HG03571 (cell line): ENCODE measurements at regions not wholly inside any gene's neighbourhood (a gene's known extent, or its start where the extent isn't known, plus 50 kb on each side); places are given as distances from the start of the nearest gene placed in this dataset.
"Not testable (repeated sequence)": the region's sequence is repeated elsewhere in the genome, so short reads cannot be mapped to it uniquely, and the experiment has no call there.

Experiments
- ATAC-seq: cut with Tn5 transposase; IDR thresholded peaks from one replicate; pipeline ENCODE4 v1.9.1; 2021; ENCODE audit not compliant: unreplicated experiment

GRCh38 chr6:144935181-144935580, 650.0 kb downstream of the UTRN start:
- ATAC-seq: no peak

GRCh38 chr6:144935661-144936060, 650.5 kb downstream of the UTRN start:
- no peak for ATAC-seq

- ATAC-seq: no peak
Observed at GRCh38 chr6:144936764-144937163, 651.6 kb downstream of the UTRN start.

GRCh38 chr6:144939921-144940320, 654.8 kb downstream of the UTRN start:
- no peak for ATAC-seq

GRCh38 chr6:144944106-144944505, 659.0 kb downstream of the UTRN start:
- no peak for ATAC-seq

GRCh38 chr6:144947398-144947976, 662.4 kb downstream of the UTRN start:
- no peak for ATAC-seq

- no peak for ATAC-seq
Observed at GRCh38 chr6:144951730-144952437, 666.7 kb downstream of the UTRN start.

GRCh38 chr6:144952456-144953240, 667.5 kb downstream of the UTRN start:
- ATAC-seq: no peak

GRCh38 chr6:144953552-144954240, 668.6 kb downstream of the UTRN start:
- no peak for ATAC-seq

GRCh38 chr6:144954241-144954556, 669.1 kb downstream of the UTRN start:
- no peak for ATAC-seq

GRCh38 chr6:144955392-144955791, 670.3 kb downstream of the UTRN start:
- no peak for ATAC-seq

GRCh38 chr6:144955859-144956258, 670.7 kb downstream of the UTRN start:
- ATAC-seq: no peak

- not testable (repeated sequence) for ATAC-seq
Observed at GRCh38 chr6:144956697-144957096, 671.6 kb downstream of the UTRN start.

- no peak for ATAC-seq
Observed at GRCh38 chr6:144957236-144957937, 672.3 kb downstream of the UTRN start.

- no peak for ATAC-seq
Observed at GRCh38 chr6:144969154-144969553, 684.0 kb downstream of the UTRN start.

- ATAC-seq: no peak
Observed at GRCh38 chr6:144969602-144970272, 684.6 kb downstream of the UTRN start.

- ATAC-seq: not testable (repeated sequence)
Observed at GRCh38 chr6:144977250-144977864, 692.2 kb downstream of the UTRN start.

- ATAC-seq: no peak
Observed at GRCh38 chr6:144978208-144978607, 693.1 kb downstream of the UTRN start.

GRCh38 chr6:144986271-144986670, 701.1 kb downstream of the UTRN start:
- ATAC-seq: no peak
